Activated T-helper 1 cell treated with anti-CD3 and anti-CD28 coated beads, Interleukin-12 subunit alpha, Interleukin-12 subunit beta, Interleukin-2, Interleukin-4 antibody, amounts not matched to agents 30 ng/mL and 10 ng/mL and 1 ng/mL, durations not matched to agents 14 hours and 24 hours and 36 hours (primary cell): ENCODE measurements at regions not wholly inside any gene's neighbourhood (a gene's known extent, or its start where the extent isn't known, plus 50 kb on each side); places are given as distances from the start of the nearest gene placed in this dataset.

ENCODE experiments used
- DNase-seq: peaks from one replicate; pipeline ENCODE4 v3.0.0; 2021; ENCODE audit warnings: low spot score
- H3K27ac Mint-ChIP-seq: one replicate; pipeline ENCODE4 v1.8.0; 2021; ENCODE audit warnings: mild to moderate bottlenecking, mixed read lengths
- H3K27me3 Mint-ChIP-seq: one replicate; pipeline ENCODE4 v1.8.0; 2022; ENCODE audit warnings: mild to moderate bottlenecking, moderate library complexity, mixed read lengths; ENCODE audit not compliant: insufficient read depth
- H3K36me3 Mint-ChIP-seq: one replicate; pipeline ENCODE4 v1.8.0; 2021; ENCODE audit warnings: low read depth, mixed read lengths
- H3K4me1 Mint-ChIP-seq: one replicate; pipeline ENCODE4 v1.8.0; 2021; ENCODE audit warnings: low read depth, mixed read lengths
- H3K4me3 Mint-ChIP-seq: one replicate; pipeline ENCODE4 v1.8.0; 2021; ENCODE audit warnings: mild to moderate bottlenecking, moderate library complexity, mixed read lengths
- H3K9me3 Mint-ChIP-seq: one replicate; pipeline ENCODE4 v1.8.0; 2021; ENCODE audit warnings: mixed read lengths
- intact Hi-C: fragments of 100-400 bp; cut with micrococcal nuclease; formaldehyde crosslinking; loops from one replicate; pipeline ENCODE4 v1.15.1; 2024

DNA sequence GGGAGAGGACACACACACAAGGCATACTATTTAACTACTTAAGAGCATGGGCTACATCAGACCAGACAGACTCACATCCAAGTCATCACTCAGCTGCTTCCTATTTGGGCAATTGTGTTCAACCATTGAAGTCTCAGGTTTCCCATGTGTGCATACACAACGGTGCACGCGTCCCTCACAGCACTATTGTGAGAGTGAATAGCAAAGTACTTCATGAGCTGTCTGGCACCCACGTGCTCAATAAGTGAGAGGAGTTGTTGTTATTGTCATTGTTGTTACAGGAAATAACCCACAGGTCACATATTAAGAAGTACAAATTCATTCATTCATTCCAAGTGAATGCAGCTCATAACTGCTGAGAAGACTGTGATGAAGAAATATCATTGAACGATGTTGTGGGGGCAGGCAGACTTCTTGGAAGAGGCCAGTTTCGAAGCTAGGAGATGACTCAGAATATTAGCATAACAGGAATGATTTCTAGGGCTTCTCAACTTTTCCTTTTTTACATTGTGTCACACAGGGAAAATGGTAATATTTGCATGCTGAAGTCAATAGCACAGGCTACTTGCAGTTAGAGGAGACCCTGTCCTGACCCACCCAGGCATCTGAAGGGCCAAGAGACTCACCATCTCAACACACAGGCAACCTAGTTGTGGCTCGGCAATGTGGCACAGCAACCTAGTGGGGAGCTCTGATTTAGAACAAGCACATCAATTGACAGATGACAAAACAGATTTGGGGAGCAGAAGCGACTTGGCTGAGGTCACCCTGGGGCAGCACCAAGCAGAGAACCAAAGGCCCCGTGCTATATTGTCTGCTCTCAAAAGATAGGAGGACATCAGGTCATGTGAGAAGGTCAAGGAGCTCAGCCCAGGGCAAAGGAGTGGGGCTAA is 606.0 kb downstream of the BUD13 start:
- H3K36me3 Mint-ChIP-seq = no peaks in the 10 kb centered on the region
- no peak overlapping the region for H3K4me3 Mint-ChIP-seq
- no peaks in the 10 kb centered on the region for H3K9me3 Mint-ChIP-seq
- DNase-seq = no peak
- H3K4me1 Mint-ChIP-seq = no peaks in the 10 kb centered on the region
- H3K27me3 Mint-ChIP-seq = peaks cover 5% of the 10 kb centered on the region
- intact Hi-C loops = no loop called here
- no peak overlapping the region for H3K27ac Mint-ChIP-seq

DNA sequence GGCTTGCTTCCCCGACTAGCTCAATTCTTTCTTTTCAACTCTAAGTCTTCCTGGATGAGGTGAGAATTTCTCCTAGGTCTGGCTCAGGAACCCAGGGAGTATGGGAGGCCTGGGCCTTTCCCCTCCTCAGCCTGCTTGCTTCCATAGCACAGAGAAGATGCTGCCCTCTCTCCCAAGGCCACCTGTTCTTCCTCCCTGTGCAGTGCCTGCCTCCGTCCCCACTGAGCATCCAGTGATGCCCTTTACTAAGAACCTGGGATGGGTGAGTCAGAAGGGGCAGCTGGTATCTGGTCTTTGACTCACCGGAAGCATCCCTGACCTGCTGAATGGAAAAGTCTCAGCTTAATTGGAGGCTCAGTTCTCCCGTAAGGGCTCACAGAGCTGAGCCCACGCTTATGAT is 607.9 kb downstream of the BUD13 start:
- H3K36me3 Mint-ChIP-seq = no peaks in the 10 kb centered on the region
- H3K9me3 Mint-ChIP-seq = no peaks in the 10 kb centered on the region
- DNase-seq = no peak
- intact Hi-C loops = no loop called here
- H3K4me1 Mint-ChIP-seq = no peaks in the 10 kb centered on the region
- no peak overlapping the region for H3K4me3 Mint-ChIP-seq
- no peak overlapping the region for H3K27ac Mint-ChIP-seq
- H3K27me3 Mint-ChIP-seq = peaks cover 5% of the 10 kb centered on the region

DNA sequence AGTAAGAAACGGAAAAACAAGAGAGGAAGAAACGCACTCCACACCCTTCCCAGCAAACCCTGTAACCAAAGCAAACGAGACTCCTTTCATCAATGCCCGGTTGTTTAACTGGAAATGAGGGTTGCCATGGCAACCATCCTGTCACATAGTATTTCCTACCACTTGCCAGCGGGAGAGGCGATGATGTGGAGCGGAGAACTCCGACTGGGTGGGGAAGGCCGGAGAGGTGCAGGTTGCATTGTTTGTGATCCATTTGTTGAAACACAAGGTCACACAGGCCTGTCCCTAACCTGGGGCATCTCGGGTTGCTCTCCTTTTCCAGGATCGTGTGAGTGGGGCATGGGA is 609.9 kb downstream of the BUD13 start:
- H3K36me3 Mint-ChIP-seq = no peaks in the 10 kb centered on the region
- intact Hi-C loops = no loop called here
- H3K9me3 Mint-ChIP-seq = no peaks in the 10 kb centered on the region
- H3K4me3 Mint-ChIP-seq = no peak overlapping the region
- DNase-seq = no peak
- no peak overlapping the region for H3K27ac Mint-ChIP-seq
- H3K27me3 Mint-ChIP-seq = peaks cover 5% of the 10 kb centered on the region
- H3K4me1 Mint-ChIP-seq = no peaks in the 10 kb centered on the region

GRCh38 chr11:116162086-116162885 is 610.5 kb downstream of the BUD13 start:
- Mint-ChIP-seq H3K4me3 (no peak overlapping the region), H3K9me3 (no peaks in the 10 kb centered on the region), H3K27me3 (peaks cover 5% of the 10 kb centered on the region), H3K27ac (no peak overlapping the region), H3K4me1 (no peaks in the 10 kb centered on the region), H3K36me3 (no peaks in the 10 kb centered on the region)
- intact Hi-C loops = no loop called here
- no peak for DNase-seq

- intact Hi-C loops = no loop called here
- no peak for DNase-seq
- Mint-ChIP-seq H3K4me3 (no peak overlapping the region), H3K4me1 (no peaks in the 10 kb centered on the region), H3K27ac (no peak overlapping the region), H3K9me3 (peaks cover 5% of the 10 kb centered on the region), H3K36me3 (no peaks in the 10 kb centered on the region), H3K27me3 (no peaks in the 10 kb centered on the region)
Observed at GRCh38 chr11:116148645-116149044, 624.1 kb downstream of the BUD13 start.

- Mint-ChIP-seq H3K36me3 (no peaks in the 10 kb centered on the region), H3K27me3 (no peaks in the 10 kb centered on the region), H3K4me1 (no peaks in the 10 kb centered on the region), H3K9me3 (peaks cover 5% of the 10 kb centered on the region), H3K27ac (no peak overlapping the region), H3K4me3 (no peak overlapping the region)
- intact Hi-C loops = no loop called here
- no peak for DNase-seq
Observed at GRCh38 chr11:116148056-116148455, 624.7 kb downstream of the BUD13 start.

DNA sequence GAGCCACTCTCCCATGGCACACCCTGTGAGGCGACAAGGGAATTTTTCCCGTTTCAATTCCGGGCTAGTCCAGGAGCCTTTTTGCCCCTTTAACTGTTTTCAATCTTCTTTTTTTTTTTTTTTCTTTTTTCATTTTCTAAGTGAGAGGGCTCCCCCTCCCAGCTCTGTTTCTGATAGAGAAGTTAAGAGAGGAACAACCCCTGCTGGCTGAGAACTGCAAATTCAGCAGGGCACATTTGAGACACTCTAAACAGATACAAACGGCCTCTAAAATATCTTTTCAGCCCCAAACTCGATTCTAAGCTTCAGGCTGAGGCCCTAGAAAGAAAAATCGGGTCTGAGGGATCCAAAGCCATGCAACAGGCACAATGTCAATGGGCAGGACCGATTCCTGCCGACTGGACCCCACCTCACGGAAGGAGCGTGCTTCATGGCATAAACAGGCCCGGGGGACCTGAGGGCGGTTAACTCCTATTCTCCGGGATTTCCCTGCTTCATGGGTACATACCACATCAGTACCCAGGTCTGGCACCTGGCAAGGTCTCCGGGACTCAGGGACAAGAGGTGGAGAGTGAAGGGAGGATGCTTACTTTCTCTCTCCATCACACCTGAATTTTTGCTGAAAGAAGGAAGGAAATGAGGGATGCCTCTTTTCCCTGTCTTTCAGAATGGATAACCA is 627.5 kb downstream of the BUD13 start:
- Mint-ChIP-seq H3K9me3 (no peaks in the 10 kb centered on the region), H3K4me1 (no peaks in the 10 kb centered on the region), H3K27me3 (peaks cover 2% of the 10 kb centered on the region), H3K27ac (no peak overlapping the region), H3K36me3 (no peaks in the 10 kb centered on the region), H3K4me3 (no peak overlapping the region)
- intact Hi-C loops = no loop called here
- DNase-seq = no peak

DNA sequence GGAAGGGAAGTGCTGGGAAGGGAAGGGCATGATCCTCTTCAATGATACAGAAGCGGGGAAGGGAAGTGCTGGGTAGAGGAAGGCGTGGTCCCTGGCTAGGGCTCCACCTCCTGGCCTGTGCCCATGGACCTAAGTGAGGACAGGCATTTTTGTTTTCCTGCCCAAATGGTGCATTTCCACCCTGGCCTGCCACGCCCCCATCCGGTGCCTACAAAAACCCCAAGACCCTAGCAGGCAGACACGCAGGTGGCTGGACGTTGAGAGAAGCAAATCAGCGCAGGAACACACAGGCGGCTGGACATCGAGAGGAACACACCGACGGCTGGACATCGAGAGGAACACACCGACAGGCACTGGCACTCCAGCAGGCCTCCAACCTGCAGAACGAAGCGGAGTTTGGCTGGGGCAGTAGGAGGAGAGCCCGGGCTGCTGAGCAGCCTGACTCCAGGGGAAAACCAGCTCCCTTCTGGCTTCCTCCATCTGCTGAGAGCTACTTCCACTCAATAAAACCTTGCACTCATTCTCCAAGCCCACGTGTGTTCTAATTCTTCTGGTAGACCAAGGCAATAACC is 628.3 kb downstream of the BUD13 start:
- DNase-seq = no peak
- intact Hi-C loops = no loop called here
- Mint-ChIP-seq H3K27ac (no peak overlapping the region), H3K9me3 (no peaks in the 10 kb centered on the region), H3K36me3 (no peaks in the 10 kb centered on the region), H3K4me1 (no peaks in the 10 kb centered on the region), H3K4me3 (no peak overlapping the region), H3K27me3 (peaks cover 2% of the 10 kb centered on the region)

DNA sequence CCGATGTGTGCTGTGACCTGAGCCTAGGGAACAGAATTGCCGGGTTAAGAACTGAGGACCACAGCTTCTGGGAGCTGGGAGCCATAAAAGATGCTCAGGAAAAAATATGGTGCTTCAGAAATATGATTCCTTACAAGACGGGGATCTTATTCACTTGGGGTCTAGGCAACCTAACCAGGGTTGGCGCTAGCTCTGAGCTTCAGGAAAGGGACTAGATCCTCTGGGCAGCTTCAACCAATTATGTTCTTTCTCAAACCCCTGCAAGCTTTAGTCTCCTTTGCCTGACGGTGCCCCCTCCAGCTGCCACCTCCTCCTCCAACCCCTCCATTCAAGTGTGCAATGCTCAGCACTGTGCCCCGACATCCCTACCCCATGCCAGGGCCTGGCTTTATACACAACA is 634.1 kb upstream of the CADM1 start:
- H3K4me1 Mint-ChIP-seq = no peaks in the 10 kb centered on the region
- H3K27ac Mint-ChIP-seq = no peak overlapping the region
- no peaks in the 10 kb centered on the region for H3K9me3 Mint-ChIP-seq
- H3K36me3 Mint-ChIP-seq = no peaks in the 10 kb centered on the region
- intact Hi-C loops = no loop called here
- no peak overlapping the region for H3K4me3 Mint-ChIP-seq
- H3K27me3 Mint-ChIP-seq = peaks cover 2% of the 10 kb centered on the region
- DNase-seq = no peak

DNA sequence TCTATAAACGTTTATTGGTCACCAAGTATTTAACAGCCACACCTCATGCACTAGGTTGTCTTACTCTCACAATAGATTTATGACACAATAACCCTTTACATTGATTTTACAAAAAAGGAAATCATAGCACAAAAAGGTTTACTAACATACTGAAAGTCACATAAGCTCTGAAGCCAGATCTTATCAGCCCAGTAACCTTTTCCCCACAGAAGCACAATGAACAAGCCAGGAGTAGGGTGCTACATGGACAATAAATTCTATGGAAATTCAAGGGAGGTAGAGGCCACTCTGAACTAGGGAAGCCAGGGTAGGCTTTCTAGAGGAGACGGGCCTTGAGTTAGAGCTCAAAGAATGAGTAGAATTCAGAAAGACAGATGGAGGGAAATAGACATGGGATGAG is 633.5 kb upstream of the CADM1 start:
- Mint-ChIP-seq H3K4me3 (no peak overlapping the region), H3K27me3 (peaks cover 2% of the 10 kb centered on the region), H3K4me1 (no peaks in the 10 kb centered on the region), H3K36me3 (no peaks in the 10 kb centered on the region), H3K9me3 (no peaks in the 10 kb centered on the region), H3K27ac (no peak overlapping the region)
- DNase-seq = no peak
- intact Hi-C loops = no loop called here

- no peak for DNase-seq
- Mint-ChIP-seq H3K27ac (no peak overlapping the region), H3K4me3 (no peak overlapping the region), H3K4me1 (no peaks in the 10 kb centered on the region), H3K9me3 (no peaks in the 10 kb centered on the region), H3K27me3 (peaks cover 2% of the 10 kb centered on the region), H3K36me3 (no peaks in the 10 kb centered on the region)
- intact Hi-C loops = no loop called here
Observed at GRCh38 chr11:116136987-116137674, 632.9 kb upstream of the CADM1 start.

DNA sequence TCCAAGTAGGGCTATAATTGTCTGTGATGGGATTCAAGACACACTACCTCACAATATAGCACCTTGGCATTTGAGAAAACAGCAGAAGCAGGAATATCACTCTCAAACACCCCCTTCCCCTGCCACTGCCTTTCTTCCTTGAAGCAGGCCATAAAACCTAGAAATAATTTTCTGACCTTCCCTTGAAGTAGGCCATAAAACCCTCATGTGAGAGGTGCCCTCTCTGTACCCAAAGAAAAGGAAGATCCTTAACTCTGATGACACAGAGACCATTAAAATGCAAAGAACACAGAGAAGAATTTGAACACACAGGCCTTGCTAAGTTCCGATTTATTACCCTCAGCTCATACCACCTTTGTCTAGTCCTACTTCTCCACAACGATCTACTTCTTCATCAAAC is 631.7 kb upstream of the CADM1 start:
- no peak for DNase-seq
- intact Hi-C loops = no loop called here
- Mint-ChIP-seq H3K4me3 (no peak overlapping the region), H3K4me1 (no peaks in the 10 kb centered on the region), H3K9me3 (no peaks in the 10 kb centered on the region), H3K36me3 (no peaks in the 10 kb centered on the region), H3K27me3 (no peaks in the 10 kb centered on the region), H3K27ac (no peak overlapping the region)
